Lower leg skin (tissue), 3 donors: ENCODE measurements at regions not wholly inside any gene's neighbourhood (a gene's known extent, or its start where the extent isn't known, plus 50 kb on each side); places are given as distances from the start of the nearest gene placed in this dataset.

Source experiments
- CTCF ChIP-seq, 3 donors: fragments of 450-650 bp; IDR thresholded peaks; one replicate each; pipeline ENCODE4 v1.5.1; 2016; ENCODE audit warnings: antibody characterized with exemption in 3 of 3, mild to moderate bottlenecking in 3 of 3, moderate library complexity in 2 of 3
- POLR2A ChIP-seq, 2 donors: fragments of 450-650 bp; IDR thresholded peaks; one replicate each; pipeline ENCODE4 v1.6.1; 2016 to 2017; ENCODE audit warnings: antibody characterized with exemption in 2 of 2, mild to moderate bottlenecking in 1 of 2, moderate library complexity in 1 of 2

- no peak for TF ChIP-seq CTCF (IDR thresholded peaks at IDR 0.05)
- no peak for TF ChIP-seq POLR2A (IDR thresholded peaks at IDR 0.05)
Observed at GRCh38 chr10:4111643-4112042, 326.6 kb upstream of the KLF6 start.
